ENCODE measurements at regions not wholly inside any gene's neighbourhood (a gene's known extent, or its start where the extent isn't known, plus 50 kb on each side); places are given as distances from the start of the nearest gene placed in this dataset.

- no peaks in the 10 kb centered on the region for H3K27me3 ChIP-seq (ENCODE audit: insufficient read depth, low read depth, low read length)
- H4K20me1 ChIP-seq (ENCODE audit: insufficient read depth) = no peaks in the 10 kb centered on the region
- no peaks in the 10 kb centered on the region for H3K36me3 ChIP-seq (ENCODE audit: insufficient read depth, low read length)
- no peak overlapping the region for H3K27ac ChIP-seq (ENCODE audit: low read length)
- no peak overlapping the region for H3K4me2 ChIP-seq (ENCODE audit: low read length)
- no peaks in the 10 kb centered on the region for H3K9me3 ChIP-seq (ENCODE audit: low read length)
- H3F3A ChIP-seq (ENCODE audit: insufficient read depth, low read length, poor library complexity, severe bottlenecking) = no peaks in the 10 kb centered on the region
- no peak overlapping the region for H3K4me3 ChIP-seq (ENCODE audit: low read length)
- H3K79me2 ChIP-seq (replicated peaks; ENCODE audit: insufficient read depth, low read length) = no peaks in the 10 kb centered on the region
- no peak for TF ChIP-seq MXI1 (conservative IDR thresholded peaks at IDR 0.05; ENCODE audit: poor library complexity, severe bottlenecking)
- no peak for TF ChIP-seq REST (IDR thresholded peaks at IDR 0.05; ENCODE audit: borderline replicate concordance)
- TF ChIP-seq CTCF (IDR thresholded peaks at IDR 0.05; ENCODE audit: poor library complexity, severe bottlenecking) = no peak
- TF ChIP-seq EZH2 (IDR thresholded peaks at IDR 0.05; ENCODE audit: borderline replicate concordance, insufficient read depth, low read length, poor library complexity, severe bottlenecking) = no peak
- TF ChIP-seq POLR2AphosphoS5 (IDR thresholded peaks at IDR 0.05) = no peak
- TF ChIP-seq SMC3 (conservative IDR thresholded peaks at IDR 0.05; ENCODE audit: poor library complexity) = no peak
- no peak for TF ChIP-seq RAD21 (conservative IDR thresholded peaks at IDR 0.05)
- TF ChIP-seq TAF1 (IDR thresholded peaks at IDR 0.05; ENCODE audit: low read depth) = no peak
- TF ChIP-seq EP300 (conservative IDR thresholded peaks at IDR 0.05; ENCODE audit: poor library complexity, severe bottlenecking) = no peak
- no peak overlapping the region for H3K9ac ChIP-seq (ENCODE audit: low read length)
- no peaks in the 10 kb centered on the region for H3K9me2 ChIP-seq (ENCODE audit: insufficient read depth, low read length)
- H2AFZ ChIP-seq (ENCODE audit: low read depth, low read length) = no peak overlapping the region
These were observed 78.4 kb upstream of the CCDC167 start for GRCh38 chr6:37578104-37578503.

- H3K9me3 ChIP-seq (ENCODE audit: low read length) = no peaks in the 10 kb centered on the region
- no peak overlapping the region for H3K4me2 ChIP-seq (ENCODE audit: low read length)
- H3K79me2 ChIP-seq (replicated peaks; ENCODE audit: insufficient read depth, low read length) = no peaks in the 10 kb centered on the region
- no peaks in the 10 kb centered on the region for H3F3A ChIP-seq (ENCODE audit: insufficient read depth, low read length, poor library complexity, severe bottlenecking)
- no peak overlapping the region for H3K27ac ChIP-seq (ENCODE audit: low read length)
- no peaks in the 10 kb centered on the region for H4K20me1 ChIP-seq (ENCODE audit: insufficient read depth)
- no peak overlapping the region for H3K4me3 ChIP-seq (ENCODE audit: low read length)
- TF ChIP-seq POLR2AphosphoS5 (IDR thresholded peaks at IDR 0.05) (no peak), EP300 (conservative IDR thresholded peaks at IDR 0.05; ENCODE audit: poor library complexity, severe bottlenecking) (no peak), EZH2 (IDR thresholded peaks at IDR 0.05; ENCODE audit: borderline replicate concordance, insufficient read depth, low read length, poor library complexity, severe bottlenecking) (no peak), RAD21 (conservative IDR thresholded peaks at IDR 0.05) (no peak), CTCF (IDR thresholded peaks at IDR 0.05; ENCODE audit: poor library complexity, severe bottlenecking) (no peak), TAF1 (IDR thresholded peaks at IDR 0.05; ENCODE audit: low read depth) (no peak), SMC3 (conservative IDR thresholded peaks at IDR 0.05; ENCODE audit: poor library complexity) (no peak), REST (IDR thresholded peaks at IDR 0.05; ENCODE audit: borderline replicate concordance) (no peak), MXI1 (conservative IDR thresholded peaks at IDR 0.05; ENCODE audit: poor library complexity, severe bottlenecking) (no peak)
- H3K27me3 ChIP-seq (ENCODE audit: insufficient read depth, low read depth, low read length) = no peaks in the 10 kb centered on the region
- H3K9me2 ChIP-seq (ENCODE audit: insufficient read depth, low read length) = no peaks in the 10 kb centered on the region
- no peak overlapping the region for H2AFZ ChIP-seq (ENCODE audit: low read depth, low read length)
- H3K9ac ChIP-seq (ENCODE audit: low read length) = no peak overlapping the region
- H3K36me3 ChIP-seq (ENCODE audit: insufficient read depth, low read length) = no peaks in the 10 kb centered on the region
These were observed 76.6 kb upstream of the CCDC167 start for GRCh38 chr6:37576336-37576737.
